Vagina (tissue), 2 donors: ENCODE measurements at regions not wholly inside any gene's neighbourhood (a gene's known extent, or its start where the extent isn't known, plus 50 kb on each side); places are given as distances from the start of the nearest gene placed in this dataset.

Experiments used
- CTCF ChIP-seq, 3 experiments: fragments of 450-650 bp in 2 of 3; fragments of 200-600 bp in 1 of 3; sonication (generic) in 1 of 3; IDR thresholded peaks; one replicate each; pipeline ENCODE4 v1.5.1; 2017 to 2019; ENCODE audit warnings: antibody characterized with exemption in 3 of 3, mild to moderate bottlenecking in 2 of 3, moderate library complexity in 2 of 3
- POLR2A ChIP-seq, 2 donors: fragments of 450-650 bp; IDR thresholded peaks; one replicate each; pipeline ENCODE4 v1.6.1; 2017; ENCODE audit warnings: antibody characterized with exemption in 2 of 2, mild to moderate bottlenecking in 2 of 2, moderate library complexity in 2 of 2
- POLR2AphosphoS5 ChIP-seq, 2 donors: sonication (generic); formaldehyde crosslinking; IDR thresholded peaks; one replicate each; pipeline ENCODE4 v1.9.0; 2017; ENCODE audit warnings: antibody characterized with exemption in 2 of 2, mild to moderate bottlenecking in 2 of 2, low read depth in 1 of 2; ENCODE audit not compliant: insufficient read depth in 1 of 2

DNA sequence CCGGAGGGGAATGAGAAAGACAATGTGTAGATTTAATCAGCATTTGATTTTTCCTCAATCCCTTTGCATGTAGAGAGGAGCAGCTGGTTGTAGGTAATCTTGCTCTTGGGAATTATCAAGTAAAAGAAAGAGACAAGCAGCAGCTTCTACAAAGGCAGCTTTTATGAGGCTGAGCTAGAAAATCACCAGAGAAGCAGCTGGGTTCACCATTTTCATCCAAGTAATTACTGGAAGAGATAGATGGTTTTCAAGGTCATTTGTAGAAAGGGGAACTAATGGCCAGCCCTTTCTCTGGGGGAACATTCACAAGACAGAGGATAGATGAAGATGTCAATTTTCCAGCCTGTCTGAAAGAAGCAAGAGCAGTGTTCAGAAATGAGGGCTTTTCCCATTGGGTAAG is 113.0 kb downstream of the RND3 start:
- TF ChIP-seq CTCF (IDR thresholded peaks at IDR 0.05) (no peak), POLR2A (IDR thresholded peaks at IDR 0.05) (no peak), POLR2AphosphoS5 (IDR thresholded peaks at IDR 0.05; ENCODE audit: insufficient read depth in 1 of 2, low read depth in 1 of 2) (no peak)
